HFFc6 (cell line): ENCODE measurements at regions not wholly inside any gene's neighbourhood (a gene's known extent, or its start where the extent isn't known, plus 50 kb on each side); places are given as distances from the start of the nearest gene placed in this dataset.

ENCODE experiments used
- DNase-seq: peaks from one replicate; pipeline ENCODE4 v3.0.0-alpha.2; 2018
- H3K27ac Mint-ChIP-seq: 2 replicates; pipeline ENCODE4 v1.8.0; 2020; ENCODE audit warnings: mild to moderate bottlenecking, mixed read lengths
- H3K27me3 Mint-ChIP-seq: 2 replicates; pipeline ENCODE4 v1.8.0; 2021; ENCODE audit warnings: mild to moderate bottlenecking, moderate library complexity, mixed read lengths; ENCODE audit not compliant: insufficient read depth
- H3K36me3 Mint-ChIP-seq: 2 replicates; pipeline ENCODE4 v1.8.0; 2021; ENCODE audit warnings: low read depth, mixed read lengths
- H3K4me1 Mint-ChIP-seq: 2 replicates; pipeline ENCODE4 v1.8.0; 2020; ENCODE audit warnings: low read depth, mixed read lengths
- H3K4me3 Mint-ChIP-seq: 2 replicates; pipeline ENCODE4 v1.8.0; 2020; ENCODE audit warnings: mild to moderate bottlenecking, moderate library complexity, mixed read lengths
- H3K9me3 Mint-ChIP-seq: 2 replicates; pipeline ENCODE4 v1.8.0; 2020; ENCODE audit warnings: mild to moderate bottlenecking, mixed read lengths
- TF ChIP-seq, protein P1 (sequence below): fragments of 200-600 bp; sonication (generic); IDR thresholded peaks from 2 replicates; pipeline ENCODE4 v1.5.0; 2021; ENCODE audit warnings: antibody characterized with exemption, mild to moderate bottlenecking

- H3K36me3 Mint-ChIP-seq: no peaks in the 10 kb centered on the region; the same call in 1 of the 2 replicates
- peaks cover 2% of the 10 kb centered on the region; the same call in 1 of the 2 replicates for H3K27me3 Mint-ChIP-seq
Observed at GRCh38 chr7:156207306-156207705, 395.0 kb upstream of the SHH start.

GRCh38 chr7:156206174-156206573 lies 393.9 kb upstream of the SHH start:
- no peaks in the 10 kb centered on the region; the same call in 1 of the 2 replicates for H3K36me3 Mint-ChIP-seq
- peaks cover 2% of the 10 kb centered on the region for H3K27me3 Mint-ChIP-seq
- no peak overlapping the region for H3K27ac Mint-ChIP-seq
- TF ChIP-seq, protein P1, sequence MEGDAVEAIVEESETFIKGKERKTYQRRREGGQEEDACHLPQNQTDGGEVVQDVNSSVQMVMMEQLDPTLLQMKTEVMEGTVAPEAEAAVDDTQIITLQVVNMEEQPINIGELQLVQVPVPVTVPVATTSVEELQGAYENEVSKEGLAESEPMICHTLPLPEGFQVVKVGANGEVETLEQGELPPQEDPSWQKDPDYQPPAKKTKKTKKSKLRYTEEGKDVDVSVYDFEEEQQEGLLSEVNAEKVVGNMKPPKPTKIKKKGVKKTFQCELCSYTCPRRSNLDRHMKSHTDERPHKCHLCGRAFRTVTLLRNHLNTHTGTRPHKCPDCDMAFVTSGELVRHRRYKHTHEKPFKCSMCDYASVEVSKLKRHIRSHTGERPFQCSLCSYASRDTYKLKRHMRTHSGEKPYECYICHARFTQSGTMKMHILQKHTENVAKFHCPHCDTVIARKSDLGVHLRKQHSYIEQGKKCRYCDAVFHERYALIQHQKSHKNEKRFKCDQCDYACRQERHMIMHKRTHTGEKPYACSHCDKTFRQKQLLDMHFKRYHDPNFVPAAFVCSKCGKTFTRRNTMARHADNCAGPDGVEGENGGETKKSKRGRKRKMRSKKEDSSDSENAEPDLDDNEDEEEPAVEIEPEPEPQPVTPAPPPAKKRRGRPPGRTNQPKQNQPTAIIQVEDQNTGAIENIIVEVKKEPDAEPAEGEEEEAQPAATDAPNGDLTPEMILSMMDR: no peak
- peaks cover 64% of the 10 kb centered on the region for H3K9me3 Mint-ChIP-seq
- no peak for DNase-seq
- no peak overlapping the region for H3K4me3 Mint-ChIP-seq
- H3K4me1 Mint-ChIP-seq: no peaks in the 10 kb centered on the region

More at GRCh38 chr7:156207306-156207705, 395.0 kb upstream of the SHH start:
- DNase-seq: no peak
- H3K4me3 Mint-ChIP-seq: no peak overlapping the region
- no peaks in the 10 kb centered on the region for H3K4me1 Mint-ChIP-seq
- H3K9me3 Mint-ChIP-seq: peaks cover 75% of the 10 kb centered on the region
- TF ChIP-seq, protein P1: no peak
- H3K27ac Mint-ChIP-seq: no peak overlapping the region

DNA sequence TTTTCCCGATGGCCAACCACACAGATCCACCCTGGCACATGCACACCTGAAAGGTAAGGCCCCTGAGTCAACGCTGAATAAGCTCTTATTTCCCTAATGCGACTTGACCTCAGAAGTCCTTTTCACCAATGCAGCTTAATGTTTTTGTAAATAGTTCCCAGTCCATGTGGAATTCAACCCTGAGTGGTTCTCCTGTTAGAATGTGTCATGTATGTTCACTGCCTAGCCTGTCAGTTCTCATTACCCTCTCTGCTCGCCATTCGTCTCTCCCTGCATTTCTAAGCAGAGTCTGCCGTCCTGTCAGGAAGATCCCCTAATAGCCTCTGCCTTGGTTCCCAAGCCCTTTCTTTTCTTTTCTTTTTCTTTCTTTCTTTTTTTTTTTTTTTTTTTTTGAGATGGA lies 392.6 kb upstream of the SHH start:
- TF ChIP-seq, protein P1: no peak
- Mint-ChIP-seq H3K4me3 (no peak overlapping the region), H3K27ac (no peak overlapping the region), H3K27me3 (peaks cover 2% of the 10 kb centered on the region), H3K4me1 (no peaks in the 10 kb centered on the region), H3K36me3 (no peaks in the 10 kb centered on the region; the same call in 1 of the 2 replicates), H3K9me3 (peaks cover 60% of the 10 kb centered on the region)
- DNase-seq: no peak

DNA sequence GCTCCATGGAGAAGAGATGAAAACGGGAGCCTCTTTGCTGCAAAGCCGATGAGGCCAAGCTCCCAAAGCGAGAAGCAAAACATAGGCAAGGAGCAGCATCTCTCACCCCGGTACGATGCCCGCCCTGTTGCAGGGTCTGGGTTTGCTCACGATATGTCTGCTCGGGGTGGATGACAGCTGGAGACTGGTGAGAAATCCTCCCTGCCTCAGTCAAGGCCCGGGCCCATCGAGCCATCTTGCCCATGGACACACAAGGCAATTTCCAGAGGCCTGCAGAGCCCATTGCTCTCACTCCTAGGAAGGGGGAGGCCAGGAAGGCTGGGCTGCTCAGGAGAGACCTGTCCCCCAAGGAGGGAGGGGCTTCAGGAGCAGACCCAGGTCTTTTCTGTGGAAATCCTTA lies 391.7 kb upstream of the SHH start:
- Mint-ChIP-seq H3K27ac (no peak overlapping the region), H3K9me3 (peaks cover 55% of the 10 kb centered on the region), H3K4me1 (no peaks in the 10 kb centered on the region), H3K4me3 (no peak overlapping the region), H3K27me3 (no peaks in the 10 kb centered on the region; the same call in none of the 2 replicates), H3K36me3 (no peaks in the 10 kb centered on the region; the same call in 1 of the 2 replicates)
- no peak for DNase-seq
- TF ChIP-seq, protein P1: no peak

DNA sequence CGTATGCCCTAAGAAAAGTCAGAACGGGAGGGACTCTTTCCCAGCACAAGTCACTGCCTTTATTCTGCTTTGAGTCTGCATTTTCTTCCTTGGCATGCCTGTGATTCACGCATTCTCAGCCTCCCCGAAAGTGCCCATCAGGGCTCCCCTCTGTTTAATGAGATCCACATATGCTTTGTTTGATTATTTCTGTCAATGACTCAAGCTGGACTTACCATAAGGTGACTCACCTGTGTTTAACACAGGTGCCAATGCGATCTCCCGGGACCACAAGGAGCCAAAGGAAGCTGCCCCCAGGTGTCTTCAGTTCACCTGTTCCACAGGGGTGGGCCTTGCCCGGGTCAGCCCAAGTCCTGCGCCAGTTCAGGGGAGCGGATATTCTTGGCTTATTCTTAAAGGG lies 386.0 kb upstream of the SHH start:
- DNase-seq: no peak
- H3K36me3 Mint-ChIP-seq: peaks cover 10% of the 10 kb centered on the region; the same call in 1 of the 2 replicates
- TF ChIP-seq, protein P1: no peak

More for the DNA sequence above, 386.0 kb upstream of the SHH start:
- Mint-ChIP-seq H3K27me3 (no peaks in the 10 kb centered on the region; the same call in 1 of the 2 replicates), H3K9me3 (peaks cover 72% of the 10 kb centered on the region), H3K27ac (no peak overlapping the region), H3K4me1 (no peaks in the 10 kb centered on the region), H3K4me3 (no peak overlapping the region)
